DOHH2 (cell line): ENCODE measurements at regions not wholly inside any gene's neighbourhood (a gene's known extent, or its start where the extent isn't known, plus 50 kb on each side); places are given as distances from the start of the nearest gene placed in this dataset.

Source experiments
- CTCF ChIP-seq: fragments of 200-600 bp; sonication (generic); IDR thresholded peaks from one replicate; pipeline ENCODE4 v1.5.1; 2014; ENCODE audit warnings: antibody characterized with exemption, mild to moderate bottlenecking, low read depth, low read length; ENCODE audit not compliant: poor library complexity, severe bottlenecking
- EZH2phosphoT487 ChIP-seq: fragments of 200-600 bp; sonication (generic); IDR thresholded peaks from 2 replicates; pipeline ENCODE4 v1.6.1; 2017; ENCODE audit warnings: borderline replicate concordance, mild to moderate bottlenecking, antibody characterized with exemption, low read length, moderate library complexity, mixed read lengths

- no peak for TF ChIP-seq CTCF
- no peak for TF ChIP-seq EZH2phosphoT487
Observed at GRCh38 chr2:125615438-125615837, 1040.5 kb upstream of the GYPC start.
